Neural progenitor cell (in vitro differentiated cells): ENCODE measurements at regions not wholly inside any gene's neighbourhood (a gene's known extent, or its start where the extent isn't known, plus 50 kb on each side); places are given as distances from the start of the nearest gene placed in this dataset.

Experiments
- DNase-seq: peaks from one replicate; pipeline ENCODE4 v3.0.0-alpha.2; 2016; ENCODE audit warnings: low spot score
- H2AFZ ChIP-seq: fragments of 200-600 bp; sonication (generic); replicated peaks from 2 replicates; pipeline ENCODE4 v1.6.1; 2016; ENCODE audit warnings: antibody characterized with exemption
- H3F3A ChIP-seq: fragments of 200-600 bp; sonication (generic); 2 replicates; pipeline ENCODE4 v1.6.1; 2016; ENCODE audit warnings: antibody characterized with exemption, low read depth
- H3K27ac ChIP-seq: fragments of 200-600 bp; sonication (generic); 2 replicates; pipeline ENCODE4 v1.5.1; 2016; ENCODE audit warnings: mild to moderate bottlenecking
- H3K27me3 ChIP-seq: fragments of 200-600 bp; sonication (generic); 2 replicates; pipeline ENCODE4 v1.6.1; 2016; ENCODE audit warnings: mild to moderate bottlenecking, moderate library complexity
- H3K36me3 ChIP-seq: fragments of 200-600 bp; sonication (generic); 2 replicates; pipeline ENCODE4 v1.5.1; 2016
- H3K4me1 ChIP-seq: fragments of 200-600 bp; sonication (generic); 2 replicates; pipeline ENCODE4 v1.6.1; 2016; ENCODE audit warnings: mixed run types
- H3K4me2 ChIP-seq: fragments of 200-600 bp; sonication (generic); 2 replicates; pipeline ENCODE4 v1.6.1; 2016
- H3K4me3 ChIP-seq: fragments of 200-600 bp; sonication (generic); 2 replicates; pipeline ENCODE4 v1.5.1; 2016
- H3K79me2 ChIP-seq: fragments of 200-600 bp; sonication (generic); 2 replicates; pipeline ENCODE4 v1.6.1; 2016; ENCODE audit warnings: low read depth
- H3K9ac ChIP-seq: fragments of 200-600 bp; sonication (generic); 2 replicates; pipeline ENCODE4 v1.6.1; 2016
- H3K9me3 ChIP-seq: fragments of 200-600 bp; sonication (generic); 2 replicates; pipeline ENCODE4 v1.5.1; 2016; ENCODE audit warnings: low read depth
- H4K20me1 ChIP-seq: fragments of 200-600 bp; sonication (generic); 2 replicates; pipeline ENCODE4 v1.6.1; 2016; ENCODE audit warnings: low read depth
- H3K27ac Mint-ChIP-seq: 3 replicates; pipeline ENCODE4 v1.8.0; 2021; ENCODE audit warnings: mixed read lengths
- H3K27me3 Mint-ChIP-seq: 2 replicates; pipeline ENCODE4 v1.8.0; 2022; ENCODE audit warnings: low read depth, mild to moderate bottlenecking, inconsistent platforms, moderate library complexity, mixed read lengths; ENCODE audit not compliant: insufficient read depth
- H3K36me3 Mint-ChIP-seq: 3 replicates; pipeline ENCODE4 v1.8.0; 2021; ENCODE audit warnings: mixed read lengths
- H3K4me1 Mint-ChIP-seq: 3 replicates; pipeline ENCODE4 v1.8.0; 2021; ENCODE audit warnings: mixed read lengths
- H3K4me3 Mint-ChIP-seq: 3 replicates; pipeline ENCODE4 v1.8.0; 2021; ENCODE audit warnings: mild to moderate bottlenecking, moderate library complexity, mixed read lengths
- H3K9me3 Mint-ChIP-seq: 3 replicates; pipeline ENCODE4 v1.8.0; 2020; ENCODE audit warnings: mixed read lengths
- CTCF ChIP-seq: fragments of 200-600 bp; sonication (generic); IDR thresholded peaks from 2 replicates; pipeline ENCODE4 v1.5.1; 2017; ENCODE audit warnings: antibody characterized with exemption, mild to moderate bottlenecking
- EZH2 ChIP-seq: fragments of 200-600 bp; sonication (generic); IDR thresholded peaks from 2 replicates; pipeline ENCODE4 v1.6.1; 2017; ENCODE audit warnings: antibody characterized with exemption, mild to moderate bottlenecking, moderate library complexity
- EZH2phosphoT487 ChIP-seq: fragments of 200-600 bp; sonication (generic); IDR thresholded peaks from 2 replicates; pipeline ENCODE4 v1.6.1; 2017; ENCODE audit warnings: antibody characterized with exemption

- Histone ChIP-seq H3K9me3 (no peaks in the 10 kb centered on the region), H3K4me1 (no peaks in the 10 kb centered on the region), H3K4me2 (no peak overlapping the region), H3K79me2 (no peaks in the 10 kb centered on the region), H3K36me3 (no peaks in the 10 kb centered on the region), H4K20me1 (no peaks in the 10 kb centered on the region), H2AFZ (no peak overlapping the region), H3K27ac (no peak overlapping the region), H3F3A (no peaks in the 10 kb centered on the region), H3K9ac (no peak overlapping the region), H3K4me3 (no peak overlapping the region), H3K27me3 (no peaks in the 10 kb centered on the region)
- Mint-ChIP-seq H3K9me3 (no peaks in the 10 kb centered on the region), H3K27me3 (no peaks in the 10 kb centered on the region), H3K4me3 (no peak overlapping the region), H3K36me3 (no peaks in the 10 kb centered on the region), H3K4me1 (no peaks in the 10 kb centered on the region), H3K27ac (no peak overlapping the region)
- TF ChIP-seq EZH2 (no peak), CTCF (no peak), EZH2phosphoT487 (no peak)
- no peak for DNase-seq
Measured at GRCh38 chr6:85348643-85349042, 101.2 kb upstream of the NT5E start.

DNA sequence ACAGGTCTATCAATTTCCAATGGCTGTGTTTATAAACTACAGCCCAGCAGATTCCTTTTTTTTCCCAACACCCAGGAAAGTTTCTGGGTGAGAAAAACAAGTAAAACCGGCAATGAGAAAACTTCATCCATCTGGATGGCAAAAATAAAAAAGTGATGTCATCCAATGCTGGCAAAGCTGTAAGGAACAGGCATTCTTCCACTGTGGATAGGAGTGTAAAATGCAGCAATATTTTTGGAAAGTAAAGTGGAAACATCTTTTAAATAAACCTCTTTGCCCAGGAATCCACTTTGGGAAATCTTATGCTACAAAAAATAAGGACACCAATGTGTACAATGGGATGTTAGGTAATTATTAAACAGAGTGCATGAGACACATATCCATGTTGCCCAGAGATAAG is 102.1 kb upstream of the NT5E start:
- H3K4me3 Mint-ChIP-seq: no peak overlapping the region
- no peaks in the 10 kb centered on the region for H3K36me3 Mint-ChIP-seq
- no peaks in the 10 kb centered on the region for H3K4me1 Mint-ChIP-seq
- H4K20me1 ChIP-seq: no peaks in the 10 kb centered on the region
- H3K4me1 ChIP-seq: no peaks in the 10 kb centered on the region
- H3K79me2 ChIP-seq: no peaks in the 10 kb centered on the region
- no peaks in the 10 kb centered on the region for H3K9me3 Mint-ChIP-seq
- H3K9me3 ChIP-seq: no peaks in the 10 kb centered on the region
- H3K27ac Mint-ChIP-seq: no peak overlapping the region
- no peak overlapping the region for H3K4me3 ChIP-seq
- DNase-seq: no peak
- no peaks in the 10 kb centered on the region for H3F3A ChIP-seq
- H2AFZ ChIP-seq: no peak overlapping the region
- H3K27ac ChIP-seq: no peak overlapping the region
- H3K36me3 ChIP-seq: no peaks in the 10 kb centered on the region
- no peaks in the 10 kb centered on the region for H3K27me3 Mint-ChIP-seq
- no peaks in the 10 kb centered on the region for H3K27me3 ChIP-seq
- no peak overlapping the region for H3K9ac ChIP-seq
- no peak overlapping the region for H3K4me2 ChIP-seq
- TF ChIP-seq CTCF: no peak
- TF ChIP-seq EZH2: no peak

DNA sequence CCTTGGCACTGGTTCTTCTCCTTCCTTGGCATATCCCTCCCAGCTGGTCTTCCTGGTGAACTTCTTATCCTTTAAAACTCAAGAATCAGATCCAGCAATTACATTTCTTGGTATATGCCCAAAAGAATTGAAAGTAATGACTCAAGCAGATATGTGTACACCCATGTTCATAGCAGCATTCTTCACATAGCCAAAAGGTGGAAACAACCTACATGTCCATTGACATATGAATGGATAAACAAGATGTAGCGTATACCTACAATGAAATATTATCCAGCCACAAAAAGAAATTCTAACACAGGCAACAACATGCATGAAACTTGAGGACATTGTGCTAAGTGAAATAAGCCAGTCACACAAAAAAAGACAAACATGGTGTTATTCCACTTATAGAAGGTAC is 103.7 kb upstream of the NT5E start:
- Histone ChIP-seq H3K36me3 (no peaks in the 10 kb centered on the region), H3K4me1 (no peaks in the 10 kb centered on the region), H3K4me2 (no peak overlapping the region), H3K9me3 (no peaks in the 10 kb centered on the region), H3K79me2 (no peaks in the 10 kb centered on the region), H3K27ac (no peak overlapping the region), H3K4me3 (no peak overlapping the region), H3K9ac (no peak overlapping the region), H3F3A (no peaks in the 10 kb centered on the region), H4K20me1 (no peaks in the 10 kb centered on the region), H2AFZ (no peak overlapping the region), H3K27me3 (no peaks in the 10 kb centered on the region)
- Mint-ChIP-seq H3K4me3 (no peak overlapping the region), H3K27ac (no peak overlapping the region), H3K27me3 (no peaks in the 10 kb centered on the region), H3K4me1 (no peaks in the 10 kb centered on the region), H3K36me3 (no peaks in the 10 kb centered on the region), H3K9me3 (no peaks in the 10 kb centered on the region)
- no peak for DNase-seq
- TF ChIP-seq EZH2 (no peak), CTCF (no peak), EZH2phosphoT487 (no peak)

- Histone ChIP-seq H2AFZ (no peak overlapping the region), H3K27ac (no peak overlapping the region), H3K4me3 (no peak overlapping the region), H3K36me3 (no peaks in the 10 kb centered on the region), H3K27me3 (no peaks in the 10 kb centered on the region), H3K4me1 (no peaks in the 10 kb centered on the region), H3K9ac (no peak overlapping the region), H4K20me1 (no peaks in the 10 kb centered on the region), H3F3A (no peaks in the 10 kb centered on the region), H3K9me3 (no peaks in the 10 kb centered on the region), H3K4me2 (no peak overlapping the region), H3K79me2 (no peaks in the 10 kb centered on the region)
- no peak overlapping the region for H3K27ac Mint-ChIP-seq
- TF ChIP-seq EZH2 (no peak), EZH2phosphoT487 (no peak), CTCF (no peak)
- no peaks in the 10 kb centered on the region for H3K36me3 Mint-ChIP-seq
- H3K9me3 Mint-ChIP-seq: no peaks in the 10 kb centered on the region
- no peaks in the 10 kb centered on the region for H3K4me1 Mint-ChIP-seq
- no peak overlapping the region for H3K4me3 Mint-ChIP-seq
- no peak for DNase-seq
- no peaks in the 10 kb centered on the region for H3K27me3 Mint-ChIP-seq
Measured at GRCh38 chr6:85344996-85345395, 104.9 kb upstream of the NT5E start.
